Adipocyte (in vitro differentiated cells): ENCODE measurements at regions not wholly inside any gene's neighbourhood (a gene's known extent, or its start where the extent isn't known, plus 50 kb on each side); places are given as distances from the start of the nearest gene placed in this dataset.

Source experiments
- DNase-seq: peaks from one replicate; pipeline ENCODE4 v3.0.0-alpha.2; 2015; ENCODE audit warnings: low read depth
- H3K27me3 ChIP-seq: replicated peaks from 2 replicates; pipeline ENCODE4 v1.7.0; 2013; ENCODE audit warnings: mild to moderate bottlenecking, low read length, moderate library complexity; ENCODE audit not compliant: control insufficient read depth, insufficient read depth
- H3K36me3 ChIP-seq: 2 replicates; pipeline ENCODE4 v1.7.0; 2013; ENCODE audit warnings: low read length, mild to moderate bottlenecking, moderate library complexity; ENCODE audit not compliant: control insufficient read depth, insufficient read depth, severe bottlenecking
- H3K4me1 ChIP-seq: 2 replicates; pipeline ENCODE4 v1.7.0; 2013; ENCODE audit warnings: mild to moderate bottlenecking, low read length, moderate library complexity; ENCODE audit not compliant: control insufficient read depth, insufficient read depth
- H3K4me3 ChIP-seq: 2 replicates; pipeline ENCODE4 v1.7.0; 2013; ENCODE audit warnings: mild to moderate bottlenecking, low read length, moderate library complexity
- H3K9ac ChIP-seq: 2 replicates; pipeline ENCODE4 v1.7.0; 2013; ENCODE audit warnings: mild to moderate bottlenecking, low read length, moderate library complexity
- H3K9me3 ChIP-seq: 2 replicates; pipeline ENCODE4 v1.7.0; 2013; ENCODE audit warnings: mild to moderate bottlenecking, low read length, moderate library complexity; ENCODE audit not compliant: control insufficient read depth

GRCh38 chr22:47588578-47588960, 826.1 kb downstream of the TBC1D22A start:
- H3K36me3 ChIP-seq = no peaks in the 10 kb centered on the region
- H3K27me3 ChIP-seq = no peaks in the 10 kb centered on the region
- no peaks in the 10 kb centered on the region for H3K4me1 ChIP-seq
- H3K4me3 ChIP-seq = no peak overlapping the region
- peaks cover 4% of the 10 kb centered on the region for H3K9me3 ChIP-seq
- no peak for DNase-seq
- no peak overlapping the region for H3K9ac ChIP-seq

- DNase-seq = no peak
- Histone ChIP-seq H3K9me3 (peaks cover 4% of the 10 kb centered on the region), H3K4me1 (no peaks in the 10 kb centered on the region), H3K4me3 (no peak overlapping the region), H3K36me3 (no peaks in the 10 kb centered on the region), H3K27me3 (no peaks in the 10 kb centered on the region), H3K9ac (no peak overlapping the region)
Observed at GRCh38 chr22:47587861-47588577, 825.6 kb downstream of the TBC1D22A start.

- H3K9me3 ChIP-seq = peaks cover 7% of the 10 kb centered on the region
- H3K4me3 ChIP-seq = no peak overlapping the region
- H3K36me3 ChIP-seq = no peaks in the 10 kb centered on the region
- no peak overlapping the region for H3K9ac ChIP-seq
- no peak for DNase-seq
- no peaks in the 10 kb centered on the region for H3K27me3 ChIP-seq
- no peaks in the 10 kb centered on the region for H3K4me1 ChIP-seq
Observed at GRCh38 chr22:47587361-47587760, 824.9 kb downstream of the TBC1D22A start.

- Histone ChIP-seq H3K9me3 (peaks cover 10% of the 10 kb centered on the region), H3K27me3 (no peaks in the 10 kb centered on the region), H3K4me3 (no peak overlapping the region), H3K9ac (no peak overlapping the region), H3K4me1 (no peaks in the 10 kb centered on the region), H3K36me3 (no peaks in the 10 kb centered on the region)
- no peak for DNase-seq
Observed at GRCh38 chr22:47586946-47587345, 824.5 kb downstream of the TBC1D22A start.

GRCh38 chr22:47586038-47586437, 823.6 kb downstream of the TBC1D22A start:
- H3K9ac ChIP-seq = no peak overlapping the region
- H3K27me3 ChIP-seq = no peaks in the 10 kb centered on the region
- no peak overlapping the region for H3K4me3 ChIP-seq
- H3K9me3 ChIP-seq = peaks cover 10% of the 10 kb centered on the region
- no peaks in the 10 kb centered on the region for H3K36me3 ChIP-seq
- DNase-seq = no peak
- no peaks in the 10 kb centered on the region for H3K4me1 ChIP-seq

- Histone ChIP-seq H3K4me1 (no peaks in the 10 kb centered on the region), H3K27me3 (no peaks in the 10 kb centered on the region), H3K9me3 (peaks cover 10% of the 10 kb centered on the region), H3K36me3 (no peaks in the 10 kb centered on the region), H3K4me3 (no peak overlapping the region), H3K9ac (no peak overlapping the region)
- no peak for DNase-seq
Observed at GRCh38 chr22:47583959-47584562, 821.6 kb downstream of the TBC1D22A start.

GRCh38 chr22:47582067-47582466, 819.6 kb downstream of the TBC1D22A start:
- DNase-seq = no peak
- H3K9me3 ChIP-seq = peaks cover 10% of the 10 kb centered on the region
- H3K4me1 ChIP-seq = no peaks in the 10 kb centered on the region
- H3K4me3 ChIP-seq = no peak overlapping the region
- no peaks in the 10 kb centered on the region for H3K27me3 ChIP-seq
- no peak overlapping the region for H3K9ac ChIP-seq
- H3K36me3 ChIP-seq = no peaks in the 10 kb centered on the region

GRCh38 chr22:47580121-47580520, 817.7 kb downstream of the TBC1D22A start:
- H3K9ac ChIP-seq = no peak overlapping the region
- H3K9me3 ChIP-seq = peaks cover 10% of the 10 kb centered on the region
- peaks cover 3% of the 10 kb centered on the region for H3K27me3 ChIP-seq
- H3K4me1 ChIP-seq = no peaks in the 10 kb centered on the region
- no peaks in the 10 kb centered on the region for H3K36me3 ChIP-seq
- no peak for DNase-seq
- no peak overlapping the region for H3K4me3 ChIP-seq

GRCh38 chr22:47576908-47577307, 814.5 kb downstream of the TBC1D22A start:
- Histone ChIP-seq H3K27me3 (peaks cover 5% of the 10 kb centered on the region), H3K4me3 (no peak overlapping the region)
- DNase-seq = no peak

GRCh38 chr22:47575291-47575690, 812.8 kb downstream of the TBC1D22A start:
- Histone ChIP-seq H3K27me3 (peaks cover 5% of the 10 kb centered on the region), H3K9ac (no peak overlapping the region), H3K9me3 (no peaks in the 10 kb centered on the region), H3K4me3 (no peak overlapping the region), H3K4me1 (no peaks in the 10 kb centered on the region), H3K36me3 (no peaks in the 10 kb centered on the region)
- no peak for DNase-seq

More at GRCh38 chr22:47576908-47577307, 814.5 kb downstream of the TBC1D22A start:
- Histone ChIP-seq H3K9ac (no peak overlapping the region), H3K36me3 (no peaks in the 10 kb centered on the region), H3K4me1 (no peaks in the 10 kb centered on the region), H3K9me3 (no peaks in the 10 kb centered on the region)

- Histone ChIP-seq H3K9ac (no peak overlapping the region), H3K4me1 (no peaks in the 10 kb centered on the region), H3K4me3 (no peak overlapping the region), H3K27me3 (peaks cover 5% of the 10 kb centered on the region), H3K36me3 (no peaks in the 10 kb centered on the region), H3K9me3 (no peaks in the 10 kb centered on the region)
- no peak for DNase-seq
Observed at GRCh38 chr22:47574556-47574955, 812.1 kb downstream of the TBC1D22A start.
